HCT116 (cell line): ENCODE measurements at regions not wholly inside any gene's neighbourhood (a gene's known extent, or its start where the extent isn't known, plus 50 kb on each side); places are given as distances from the start of the nearest gene placed in this dataset.

ENCODE experiments used
- ATAC-seq: fragments of 200-7000 bp; cut with Tn5 transposase; 2 replicates; pipeline ENCODE4 v1.9.1; 2020; ENCODE audit warnings: mild to moderate bottlenecking, moderate library complexity
- BruUV-seq: library from RNA; stranded (reverse); fragments of 400-500 nt; replicated peaks from 2 replicates; lab custom pipeline; 2021; lab: Mats Ljungman, UMichigan
- CTCF ChIA-PET: fragments of 300-600 bp; sonication (Branson Sonifier 250); formaldehyde crosslinking; loops from one replicate; lab custom pipeline; 2021; ENCODE audit warnings: antibody characterized with exemption; lab: Charles Lee
- POLR2A ChIA-PET: fragments of 300-600, 350-600 bp; sonication (Branson Sonifier 250); formaldehyde crosslinking; loops from one replicate; lab custom pipeline; 2021; ENCODE audit warnings: antibody characterized with exemption; lab: Charles Lee
- RAD21 ChIA-PET, 2 experiments: fragments of 300-600 bp; sonication (Branson Sonifier 250); formaldehyde crosslinking; loops; one replicate each; lab custom pipeline; 2023; ENCODE audit warnings: low total read pairs in 2 of 2; ENCODE audit not compliant: uncharacterized antibody in 2 of 2, unreplicated experiment in 2 of 2, low non-redundant PET in 1 of 2; lab: Charles Lee
- DNase-seq: peaks from one replicate; pipeline ENCODE4 v3.0.0-alpha.2; 2010; ENCODE audit warnings: low read depth, low spot score
- H2AFZ ChIP-seq: fragments of 200-600 bp; shearing (Covaris generic), sonication (generic); 2 replicates; pipeline ENCODE4 v1.6.1; 2017; ENCODE audit warnings: low read depth, mixed run types, mixed read lengths, antibody characterized with exemption, low read length; ENCODE audit not compliant: poor library complexity, severe bottlenecking
- H3K27ac ChIP-seq: 2 replicates; pipeline ENCODE4 v1.5.1; 2012; ENCODE audit warnings: low read depth, low read length
- H3K27me3 ChIP-seq: fragments of 200-600 bp; sonication (generic); 2 replicates; pipeline ENCODE4 v1.6.1; 2016; ENCODE audit warnings: mixed run types, low read length, mixed read lengths; ENCODE audit not compliant: insufficient read depth
- H3K36me3 ChIP-seq, 2 experiments: fragments of 200-500 bp in 1 of 2; fragments of 200-600 bp in 1 of 2; sonication (Bioruptor generic) in 1 of 2; sonication (generic) in 1 of 2; 2 replicates each; pipeline versions ENCODE4 v1.5.1 to v1.6.1; 2014 to 2016; ENCODE audit warnings: low read length in 2 of 2, inconsistent platforms in 1 of 2, mixed read lengths in 1 of 2, mixed run types in 1 of 2; ENCODE audit not compliant: insufficient read depth in 2 of 2, control insufficient read depth in 1 of 2
- H3K4me1 ChIP-seq, 2 experiments: fragments of 200-600 bp in 1 of 2; sonication (generic) in 1 of 2; 2 replicates each; pipeline versions ENCODE4 v1.5.1 to v1.6.1; 2012 to 2017; ENCODE audit warnings: low read length in 2 of 2, inconsistent platforms in 1 of 2, mild to moderate bottlenecking in 1 of 2, mixed read lengths in 1 of 2, mixed run types in 1 of 2, moderate library complexity in 1 of 2; ENCODE audit not compliant: insufficient read depth in 2 of 2, control insufficient read depth in 1 of 2
- H3K4me2 ChIP-seq: fragments of 200-600 bp; sonication (generic); 2 replicates; pipeline ENCODE4 v1.6.1; 2017; ENCODE audit warnings: mixed run types, low read length, mixed read lengths
- H3K4me3 ChIP-seq, 2 experiments: fragments of 200-600 bp in 1 of 2; sonication (generic) in 1 of 2; replicated peaks in 1 of 2; 2 replicates each; pipeline ENCODE4 v1.5.1; 2011 to 2016; ENCODE audit warnings: low read length in 2 of 2, control low read depth in 1 of 2, low read depth in 1 of 2, mild to moderate bottlenecking in 1 of 2, mixed read lengths in 1 of 2, mixed run types in 1 of 2
- H3K79me2 ChIP-seq: fragments of 200-600 bp; sonication (generic); 2 replicates; pipeline ENCODE4 v1.6.1; 2017; ENCODE audit warnings: mild to moderate bottlenecking, mixed run types, low read length, moderate library complexity, mixed read lengths; ENCODE audit not compliant: insufficient read depth
- H3K9ac ChIP-seq: fragments of 200-600 bp; sonication (generic); 2 replicates; pipeline ENCODE4 v1.6.1; 2016; ENCODE audit warnings: low read length, mixed read lengths
- H3K9me2 ChIP-seq: fragments of 200-600 bp; sonication (generic), shearing (Covaris generic); 2 replicates; pipeline ENCODE4 v1.6.1; 2017; ENCODE audit warnings: mixed run types, mild to moderate bottlenecking, moderate library complexity; ENCODE audit not compliant: insufficient read depth
- H3K9me3 ChIP-seq, 2 experiments: fragments of 200-500 bp in 1 of 2; fragments of 200-600 bp in 1 of 2; sonication (Bioruptor generic) in 1 of 2; sonication (generic) in 1 of 2; 2 replicates each; pipeline ENCODE4 v1.6.1; 2014 to 2017; ENCODE audit warnings: low read length in 2 of 2, mixed read lengths in 2 of 2, inconsistent platforms in 1 of 2, low read depth in 1 of 2, mild to moderate bottlenecking in 1 of 2, mixed run types in 1 of 2, moderate library complexity in 1 of 2; ENCODE audit not compliant: control insufficient read depth in 1 of 2, insufficient read depth in 1 of 2
- H4K20me1 ChIP-seq: fragments of 200-600 bp; sonication (generic), shearing (Covaris generic); 2 replicates; pipeline ENCODE4 v1.6.1; 2017; ENCODE audit warnings: mixed run types, mild to moderate bottlenecking, moderate library complexity; ENCODE audit not compliant: insufficient read depth
- CBX3 ChIP-seq: IDR thresholded peaks from 2 replicates; pipeline ENCODE4 v1.6.1; 2012; ENCODE audit warnings: low read depth
- EGR1 ChIP-seq: IDR thresholded peaks from 2 replicates; pipeline ENCODE4 v1.6.1; 2012; ENCODE audit warnings: low read depth
- ELF1 ChIP-seq: IDR thresholded peaks from 2 replicates; pipeline ENCODE4 v1.6.1; 2012; ENCODE audit warnings: low read depth, borderline replicate concordance
- EZH2 ChIP-seq: fragments of 200-600 bp; sonication (generic); IDR thresholded peaks from 2 replicates; pipeline ENCODE4 v1.6.1; 2017; ENCODE audit warnings: antibody characterized with exemption, mixed run types
- FOSL1 ChIP-seq: IDR thresholded peaks from 2 replicates; pipeline ENCODE4 v1.6.1; 2012; ENCODE audit warnings: low read depth
- JUND ChIP-seq: IDR thresholded peaks from 2 replicates; pipeline ENCODE4 v1.6.1; 2012
- MAX ChIP-seq: IDR thresholded peaks from 2 replicates; pipeline ENCODE4 v1.6.1; 2012
- RAD21 ChIP-seq: IDR thresholded peaks from 2 replicates; pipeline ENCODE4 v1.6.1; 2012; ENCODE audit warnings: low read depth, mild to moderate bottlenecking
- REST ChIP-seq: IDR thresholded peaks from 2 replicates; pipeline ENCODE4 v1.6.1; 2012; ENCODE audit warnings: low read depth
- SIN3A ChIP-seq: IDR thresholded peaks from 2 replicates; pipeline ENCODE4 v1.6.1; 2012; ENCODE audit warnings: low read depth
- SP1 ChIP-seq: IDR thresholded peaks from 2 replicates; pipeline ENCODE4 v1.6.1; 2012; ENCODE audit warnings: low read depth
- SRF ChIP-seq: IDR thresholded peaks from 2 replicates; pipeline ENCODE4 v1.6.1; 2012; ENCODE audit warnings: low read depth
- TCF7L2 ChIP-seq: IDR thresholded peaks from 2 replicates; pipeline ENCODE4 v1.7.0; 2011; ENCODE audit warnings: borderline replicate concordance, inconsistent platforms; ENCODE audit not compliant: insufficient read depth, insufficient read length; ENCODE audit errors: extremely low read depth
- YY1 ChIP-seq: IDR thresholded peaks from 2 replicates; pipeline ENCODE4 v1.6.1; 2011; ENCODE audit warnings: low read length, low read depth, moderate library complexity, mild to moderate bottlenecking; ENCODE audit not compliant: insufficient replicate concordance; ENCODE audit errors: extremely low read depth
- ZFX ChIP-seq: fragments of 450-650 bp; IDR thresholded peaks from 2 replicates; pipeline ENCODE4 v1.6.1; 2017
- ZNF274 ChIP-seq: fragments of 200-500 bp; sonication (Bioruptor generic); IDR thresholded peaks from 2 replicates; pipeline ENCODE4 v1.6.1; 2014; ENCODE audit warnings: mild to moderate bottlenecking, low read depth, low read length, inconsistent platforms
- intact Hi-C: fragments of 100-400 bp; cut with micrococcal nuclease; formaldehyde crosslinking; loops from 2 replicates; pipeline ENCODE4 v1.10.0; 2022
- TF ChIP-seq, protein P1 (sequence below): IDR thresholded peaks from 2 replicates; pipeline ENCODE4 v1.6.1; 2012
- TF ChIP-seq, protein P2 (sequence below), 3 experiments: fragments of 200-600 bp in 1 of 3; sonication (generic) in 1 of 3; IDR thresholded peaks in 2 of 3; conservative IDR thresholded peaks in 1 of 3; 2 replicates each; pipeline ENCODE4 v1.5.1; 2012 to 2017; ENCODE audit warnings: low read depth in 2 of 3, low read length in 2 of 3, antibody characterized with exemption in 1 of 3, borderline replicate concordance in 1 of 3, control low read depth in 1 of 3, mild to moderate bottlenecking in 1 of 3, mixed read lengths in 1 of 3, mixed run types in 1 of 3, moderate library complexity in 1 of 3; ENCODE audit not compliant: insufficient read depth in 1 of 3

DNA sequence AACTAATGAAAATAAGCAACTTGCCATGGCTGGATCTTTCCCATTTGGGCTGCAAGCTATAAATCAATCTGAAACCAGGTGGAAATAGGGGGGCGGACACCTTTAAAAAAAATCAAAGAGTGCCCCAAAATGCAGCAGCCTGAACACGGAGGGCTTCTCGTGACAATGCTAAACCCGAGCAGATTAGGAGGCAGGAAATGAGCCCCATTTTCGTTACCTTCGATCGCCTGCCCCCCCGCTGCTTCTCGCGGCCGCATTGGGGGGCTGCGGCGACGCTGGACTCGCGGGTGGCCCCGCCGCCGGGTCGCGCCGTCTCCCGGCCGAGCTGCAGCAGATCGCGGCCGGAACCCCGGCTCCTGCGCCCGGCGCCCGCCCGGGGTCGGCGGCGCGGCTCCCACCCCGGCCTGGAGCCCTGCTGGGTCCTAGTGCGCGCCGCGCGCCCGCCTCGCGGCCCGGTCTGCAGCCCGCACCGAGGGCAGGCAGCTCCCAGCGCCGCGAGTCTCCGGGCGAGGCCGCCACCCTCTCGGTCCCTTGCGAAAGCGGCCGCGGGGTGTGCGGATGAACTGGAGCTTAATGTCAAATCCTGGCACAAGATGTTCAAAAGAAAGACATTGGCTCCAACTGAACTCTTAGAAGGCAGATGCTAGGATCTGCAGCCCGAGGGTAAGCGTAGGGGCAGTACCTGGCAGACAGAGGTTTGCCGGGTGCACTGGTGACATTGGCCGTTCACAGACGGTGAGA, 201.9 kb upstream of the FOXN3 start:
- no peaks in the 10 kb centered on the region for H3K9me3 ChIP-seq
- peaks cover 5% of the 10 kb centered on the region; the same call in 1 of the 2 replicates for H3K27me3 ChIP-seq
- peak overlapping the region; percentile 99 for H3K4me2 ChIP-seq
- H3K36me3 ChIP-seq: no peaks in the 10 kb centered on the region
- peak; percentile 13 for DNase-seq
- H3K79me2 ChIP-seq: no peaks in the 10 kb centered on the region
- H3K4me1 ChIP-seq: peaks cover 7 to 14% of the 10 kb centered on the region in 2 experiments; a peak in 3 of 4 replicates
- intact Hi-C loops: no loop called here
- RAD21 ChIA-PET: interaction anchor here in 1 of 2 experiments (1.1 kb wide), 1 partner anchor 366 kb away, joined by 3 read pairs; no protein-coding TSS in a partner anchor
- no TSS peak for BruUV-seq
- H2AFZ ChIP-seq: peak overlapping the region; percentile 100
- POLR2A ChIA-PET: interaction anchor here (0.8 kb wide), 1 partner anchor 8 kb away, joined by 3 read pairs; no protein-coding TSS in a partner anchor
- ATAC-seq: peak; percentile 96
- peak overlapping the region; percentile 57 to 70 for H3K4me3 ChIP-seq
- H4K20me1 ChIP-seq: no peaks in the 10 kb centered on the region
- no peaks in the 10 kb centered on the region for H3K9me2 ChIP-seq
- H3K9ac ChIP-seq: peak overlapping the region; percentile 62
- H3K27ac ChIP-seq: peak overlapping the region; percentile 50; the same call in 1 of the 2 replicates
- CTCF ChIA-PET: no interaction called here
- TF ChIP-seq SIN3A (no peak), CBX3 (0 out of 2 replicates have a peak, but pooled peaks have one; percentile 5), ZNF274 (no peak), MAX (no peak), REST (no peak), ELF1 (no peak), SRF (no peak), EZH2 (no peak), RAD21 (0 out of 2 replicates have a peak, but pooled peaks have one; percentile 10), EGR1 (no peak), SP1 (no peak; the same call in 1 of the 2 replicates), FOSL1 (0 out of 2 replicates have a peak, but pooled peaks have one; percentile 34), YY1 (no peak), JUND (no peak), TCF7L2 (peak; percentile 29), ZFX (peak; percentile 82)
- TF ChIP-seq, protein P1, sequence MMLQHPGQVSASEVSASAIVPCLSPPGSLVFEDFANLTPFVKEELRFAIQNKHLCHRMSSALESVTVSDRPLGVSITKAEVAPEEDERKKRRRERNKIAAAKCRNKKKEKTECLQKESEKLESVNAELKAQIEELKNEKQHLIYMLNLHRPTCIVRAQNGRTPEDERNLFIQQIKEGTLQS: no peak
- TF ChIP-seq, protein P2, sequence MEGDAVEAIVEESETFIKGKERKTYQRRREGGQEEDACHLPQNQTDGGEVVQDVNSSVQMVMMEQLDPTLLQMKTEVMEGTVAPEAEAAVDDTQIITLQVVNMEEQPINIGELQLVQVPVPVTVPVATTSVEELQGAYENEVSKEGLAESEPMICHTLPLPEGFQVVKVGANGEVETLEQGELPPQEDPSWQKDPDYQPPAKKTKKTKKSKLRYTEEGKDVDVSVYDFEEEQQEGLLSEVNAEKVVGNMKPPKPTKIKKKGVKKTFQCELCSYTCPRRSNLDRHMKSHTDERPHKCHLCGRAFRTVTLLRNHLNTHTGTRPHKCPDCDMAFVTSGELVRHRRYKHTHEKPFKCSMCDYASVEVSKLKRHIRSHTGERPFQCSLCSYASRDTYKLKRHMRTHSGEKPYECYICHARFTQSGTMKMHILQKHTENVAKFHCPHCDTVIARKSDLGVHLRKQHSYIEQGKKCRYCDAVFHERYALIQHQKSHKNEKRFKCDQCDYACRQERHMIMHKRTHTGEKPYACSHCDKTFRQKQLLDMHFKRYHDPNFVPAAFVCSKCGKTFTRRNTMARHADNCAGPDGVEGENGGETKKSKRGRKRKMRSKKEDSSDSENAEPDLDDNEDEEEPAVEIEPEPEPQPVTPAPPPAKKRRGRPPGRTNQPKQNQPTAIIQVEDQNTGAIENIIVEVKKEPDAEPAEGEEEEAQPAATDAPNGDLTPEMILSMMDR (IDR thresholded peaks at IDR 0.05 in 2 of 3, conservative IDR thresholded peaks at IDR 0.05 in 1 of 3; ENCODE audit: borderline replicate concordance in 1 of 3, insufficient read depth in 1 of 3, low read depth in 2 of 3, low read length in 2 of 3): no peak
